T47D (cell line): ENCODE measurements at regions not wholly inside any gene's neighbourhood (a gene's known extent, or its start where the extent isn't known, plus 50 kb on each side); places are given as distances from the start of the nearest gene placed in this dataset.
"Not testable (repeated sequence)": the region's sequence is repeated elsewhere in the genome, so short reads cannot be mapped to it uniquely, and the experiment has no call there.

Experiments
- DNase-seq, 2 experiments: peaks; one replicate each; pipeline versions ENCODE4 v3.0.0 to v3.0.0-alpha.2; 2011 to 2012; ENCODE audit warnings: low read depth in 1 of 2, low spot score in 1 of 2
- JUND ChIP-seq: IDR thresholded peaks from 2 replicates; pipeline ENCODE4 v1.6.1; 2012; ENCODE audit warnings: low read depth
- in situ Hi-C: cut with HindIII; loops from 2 replicates; pipeline ENCODE4 v1.10.0; 2016; ENCODE audit warnings: low sequenced_read_pairs, low pct_unique_long_range_greater_than_20kb

- no peak for DNase-seq
- in situ Hi-C loops, result no loop called here
- no peak for TF ChIP-seq JUND
Measured at GRCh38 chr1:229159668-229160544, 111.0 kb upstream of the RAB4A start.

DNA sequence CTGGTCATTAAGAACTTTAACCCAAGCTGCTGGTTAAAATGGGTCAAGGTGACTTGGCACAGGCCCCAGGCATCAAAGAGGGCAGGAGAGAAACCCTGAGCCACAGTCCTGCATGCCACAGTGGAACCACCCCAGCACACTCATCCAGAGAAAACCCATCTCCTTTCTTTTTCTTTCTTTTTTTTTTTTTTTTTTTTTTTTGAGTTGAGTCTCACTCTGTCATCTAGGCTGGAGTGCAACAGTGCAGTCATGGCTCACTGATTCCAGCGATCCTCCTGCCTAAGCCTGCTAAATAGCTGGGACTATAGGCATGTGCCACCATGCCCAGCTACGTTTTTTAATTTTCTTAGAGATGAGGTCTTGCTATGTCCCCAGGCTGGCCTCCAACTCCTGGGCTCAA lies 109.2 kb upstream of the RAB4A start:
- in situ Hi-C loops, result no loop called here
- TF ChIP-seq JUND, result no peak

DNA sequence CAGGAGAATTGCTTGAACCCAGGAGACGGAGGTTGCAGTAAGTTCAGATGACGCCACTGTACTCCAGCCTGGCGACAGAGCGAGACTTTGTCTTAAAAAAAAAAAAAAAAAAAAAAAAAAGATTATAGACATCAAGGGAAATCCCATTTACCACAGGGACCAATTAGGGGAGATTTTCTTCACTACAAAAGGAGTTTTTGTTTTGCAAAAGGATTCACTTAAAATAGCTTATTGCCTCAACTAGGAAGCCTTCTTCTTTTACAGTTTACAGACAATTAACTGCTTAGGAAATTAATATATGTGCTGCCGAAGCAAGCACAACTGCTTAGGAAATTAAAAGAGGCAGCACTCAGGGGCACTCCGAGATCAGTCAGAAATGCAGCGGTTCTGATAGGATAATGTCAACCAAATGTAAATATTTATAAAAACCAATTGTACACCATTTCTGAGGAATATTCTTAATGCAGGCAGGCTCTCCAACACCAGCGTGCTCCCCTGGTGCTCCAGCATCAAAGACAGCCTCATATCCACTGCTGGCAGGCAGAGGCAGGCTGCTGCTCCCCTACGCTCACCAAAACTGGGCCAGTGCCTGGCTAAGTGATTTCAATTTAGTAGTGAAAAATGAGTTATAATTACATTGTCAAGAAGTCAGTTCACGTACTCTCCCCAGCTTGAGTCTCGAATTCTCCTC lies 107.9 kb upstream of the RAB4A start:
- no peak for TF ChIP-seq JUND
- DNase-seq, result no peak
- in situ Hi-C loops, result no loop called here

More for the DNA sequence above, 109.2 kb upstream of the RAB4A start:
- no peak for DNase-seq

GRCh38 chr1:229164348-229164747 lies 106.6 kb upstream of the RAB4A start:
- in situ Hi-C loops, result no loop called here
- TF ChIP-seq JUND, result no peak
- no peak for DNase-seq

GRCh38 chr1:229164836-229165735 lies 105.8 kb upstream of the RAB4A start:
- in situ Hi-C loops, result no loop called here

DNA sequence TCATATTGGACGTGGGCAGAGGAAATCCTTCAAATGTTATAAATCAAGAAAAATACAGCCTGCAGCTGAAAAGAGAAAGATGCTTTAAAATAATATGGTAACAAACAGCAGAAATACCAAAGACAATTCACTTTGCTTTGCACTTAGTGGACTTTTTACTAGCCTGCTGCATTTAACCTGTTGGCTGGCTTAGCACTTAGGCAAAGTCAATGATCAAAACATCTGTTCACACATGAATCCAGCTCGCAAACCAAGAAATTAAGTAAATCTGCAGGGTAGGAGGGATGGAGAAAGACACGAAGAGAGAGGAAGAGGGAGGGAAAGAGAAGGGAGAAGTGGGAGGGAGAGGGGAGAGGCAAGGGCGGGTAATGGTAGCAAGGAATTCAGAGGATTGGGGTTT lies 103.6 kb upstream of the RAB4A start:
- DNase-seq, result no peak
- in situ Hi-C loops, result no loop called here
- TF ChIP-seq JUND, result no peak

More at GRCh38 chr1:229164836-229165735, 105.8 kb upstream of the RAB4A start:
- no peak for DNase-seq
- no peak for TF ChIP-seq JUND

- TF ChIP-seq JUND, result no peak
- in situ Hi-C loops, result no loop called here
- no peak for DNase-seq
Measured at GRCh38 chr1:229169399-229169798, 101.5 kb upstream of the RAB4A start.

DNA sequence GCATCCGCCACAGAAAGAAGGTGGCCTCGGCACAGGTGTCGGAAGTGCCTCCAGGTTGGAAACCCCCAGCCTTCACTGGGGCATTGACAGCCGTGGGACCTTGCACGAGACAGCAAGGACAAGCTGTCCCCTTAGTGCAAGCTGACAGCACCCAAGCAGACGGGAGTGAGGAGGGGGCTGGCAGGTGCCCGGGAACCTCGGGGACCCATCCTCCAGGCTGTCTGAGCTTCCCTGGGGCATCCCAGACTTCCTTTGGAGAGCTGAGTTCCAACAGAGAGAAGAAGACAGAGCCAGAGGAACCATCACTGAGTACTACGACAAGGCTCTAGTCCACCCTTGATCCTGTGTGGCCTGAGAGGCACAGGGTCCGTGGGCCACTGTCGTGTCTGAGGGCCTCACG lies 100.6 kb upstream of the RAB4A start:
- no peak for TF ChIP-seq JUND
- DNase-seq, result no peak
- in situ Hi-C loops, result no loop called here

GRCh38 chr1:229170778-229171505 lies 100.0 kb upstream of the RAB4A start:
- DNase-seq, result no peak
- TF ChIP-seq JUND, result no peak
- in situ Hi-C loops, result no loop called here

DNA sequence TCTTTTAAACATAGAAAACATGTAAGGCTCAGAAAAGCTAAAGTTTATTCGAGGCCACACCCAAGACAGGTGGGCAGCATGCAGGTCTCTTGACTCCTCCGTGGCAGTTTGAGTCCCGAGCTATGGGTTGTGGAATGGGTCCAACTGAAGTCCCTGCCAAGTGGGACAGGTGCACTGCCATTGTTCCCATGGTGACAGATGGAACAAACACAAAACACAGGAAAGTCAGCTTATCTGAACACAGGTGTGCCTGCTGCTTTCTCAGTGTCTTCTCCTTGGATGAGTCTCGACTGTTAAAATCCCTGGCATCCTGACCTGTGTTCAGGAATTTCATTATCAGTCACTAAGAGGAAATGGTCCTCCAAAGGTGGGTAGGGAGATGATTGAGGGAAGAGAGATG lies 99.0 kb upstream of the RAB4A start:
- in situ Hi-C loops, result no loop called here
- TF ChIP-seq JUND, result no peak
- no peak for DNase-seq

GRCh38 chr1:229173491-229174476 lies 97.1 kb upstream of the RAB4A start:
- DNase-seq, in situ Hi-C loops: not testable (repeated sequence)

GRCh38 chr1:229175297-229175696 lies 95.6 kb upstream of the RAB4A start:
- in situ Hi-C loops, DNase-seq: not testable (repeated sequence)

DNA sequence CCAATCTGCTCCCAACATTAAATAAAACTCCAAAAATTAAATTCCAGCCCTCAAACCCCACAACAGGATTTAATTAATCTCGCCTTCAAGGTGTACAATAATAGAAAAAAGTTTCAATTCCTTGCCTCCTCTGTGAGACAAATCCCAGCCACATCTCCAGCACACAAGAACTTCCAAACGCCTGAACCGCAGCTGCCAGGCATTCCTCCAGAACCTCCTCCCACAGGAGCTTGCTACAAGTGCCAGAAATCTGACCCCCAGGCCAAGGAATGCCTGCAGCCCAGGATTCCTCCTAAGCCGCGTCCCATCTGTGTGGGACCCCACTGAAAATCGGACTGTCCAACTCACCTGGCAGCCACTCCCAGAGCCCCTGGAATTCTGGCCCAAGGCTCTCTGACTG lies 94.5 kb upstream of the RAB4A start:
- in situ Hi-C loops, DNase-seq: not testable (repeated sequence)
